HG03064 (cell line): ENCODE measurements at regions not wholly inside any gene's neighbourhood (a gene's known extent, or its start where the extent isn't known, plus 50 kb on each side); places are given as distances from the start of the nearest gene placed in this dataset.

ENCODE experiments used
- ATAC-seq: cut with Tn5 transposase; IDR thresholded peaks from one replicate; pipeline ENCODE4 v1.9.1; 2021; ENCODE audit warnings: low read depth; ENCODE audit not compliant: unreplicated experiment

GRCh38 chr5:73232266-73233041, 59.5 kb downstream of the TMEM174 start:
- ATAC-seq = no peak

- no peak for ATAC-seq
Observed at GRCh38 chr5:73231246-73231778, 58.3 kb downstream of the TMEM174 start.

- no peak for ATAC-seq
Observed at GRCh38 chr5:73230264-73231245, 57.6 kb downstream of the TMEM174 start.

- ATAC-seq = no peak
Observed at GRCh38 chr5:73229271-73229670, 56.3 kb downstream of the TMEM174 start.

GRCh38 chr5:73228052-73228451, 55.1 kb downstream of the TMEM174 start:
- no peak for ATAC-seq
